ENCODE measurements at regions not wholly inside any gene's neighbourhood (a gene's known extent, or its start where the extent isn't known, plus 50 kb on each side); places are given as distances from the start of the nearest gene placed in this dataset.

DNA sequence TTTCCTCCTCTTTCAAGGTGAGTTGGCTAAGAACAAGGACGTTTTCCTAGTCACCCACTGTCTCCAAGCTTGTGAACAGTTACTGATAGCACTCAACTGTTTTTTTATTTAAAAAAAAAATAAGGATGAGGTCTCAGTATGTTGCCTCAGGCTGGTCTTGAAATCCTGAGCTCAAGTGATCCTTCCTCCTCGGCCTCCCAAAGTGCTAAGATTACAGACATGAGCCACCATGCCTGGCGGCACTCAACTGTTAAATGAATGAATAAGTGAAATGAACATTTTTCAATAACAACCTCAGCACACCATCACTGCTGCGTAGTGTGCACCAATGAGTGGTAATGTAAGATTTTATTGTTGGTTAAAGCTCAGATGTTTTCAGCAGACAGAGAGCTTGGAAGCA, 214.1 kb upstream of the NRIP1 start:
- DNase-seq (ENCODE audit: low spot score), result no peak
- TF ChIP-seq CTCF (IDR thresholded peaks at IDR 0.05), result no peak
- H3K27ac ChIP-seq, result no peak overlapping the region
- H3K4me3 ChIP-seq, result no peak overlapping the region

GRCh38 chr21:15279482-15279881, 214.7 kb upstream of the NRIP1 start:
- no peak for TF ChIP-seq CTCF (IDR thresholded peaks at IDR 0.05)
- Histone ChIP-seq H3K27ac (no peak overlapping the region), H3K4me3 (no peak overlapping the region)
- DNase-seq (ENCODE audit: low spot score), result no peak

- no peak overlapping the region for H3K4me3 ChIP-seq
- no peak for TF ChIP-seq CTCF (IDR thresholded peaks at IDR 0.05)
- H3K27ac ChIP-seq, result no peak overlapping the region
- no peak for DNase-seq (ENCODE audit: low spot score)
Measured at GRCh38 chr21:15281714-15282113, 216.9 kb upstream of the NRIP1 start.

GRCh38 chr21:15282665-15283064, 217.9 kb upstream of the NRIP1 start:
- no peak for DNase-seq (ENCODE audit: low spot score)
- no peak overlapping the region for H3K4me3 ChIP-seq
- no peak for TF ChIP-seq CTCF (IDR thresholded peaks at IDR 0.05)
- H3K27ac ChIP-seq, result no peak overlapping the region

DNA sequence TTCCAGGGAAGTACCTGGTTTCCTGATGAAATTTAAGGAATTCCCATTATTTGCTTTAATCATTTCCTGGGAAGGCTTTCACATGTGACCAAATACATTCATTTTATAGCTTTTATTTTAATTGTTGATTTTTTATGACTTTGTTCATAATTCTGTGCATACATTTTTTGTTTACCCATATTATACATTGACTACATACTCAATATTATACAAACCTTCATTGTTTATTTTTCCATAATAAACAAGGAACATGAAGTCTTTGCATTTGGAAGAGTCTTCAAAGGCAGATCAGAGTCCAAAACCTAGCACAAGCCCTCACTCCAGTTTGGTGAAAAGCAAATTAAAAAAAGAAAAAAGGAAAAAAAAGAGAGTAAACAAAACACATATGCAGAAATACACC, 218.3 kb upstream of the NRIP1 start:
- TF ChIP-seq CTCF (IDR thresholded peaks at IDR 0.05), result no peak
- DNase-seq (ENCODE audit: low spot score), result no peak
- Histone ChIP-seq H3K4me3 (no peak overlapping the region), H3K27ac (no peak overlapping the region)

- Histone ChIP-seq H3K4me3 (no peak overlapping the region), H3K27ac (no peak overlapping the region)
- DNase-seq (ENCODE audit: low spot score), result no peak
- no peak for TF ChIP-seq CTCF (IDR thresholded peaks at IDR 0.05)
Measured at GRCh38 chr21:15283789-15284188, 219.0 kb upstream of the NRIP1 start.

DNA sequence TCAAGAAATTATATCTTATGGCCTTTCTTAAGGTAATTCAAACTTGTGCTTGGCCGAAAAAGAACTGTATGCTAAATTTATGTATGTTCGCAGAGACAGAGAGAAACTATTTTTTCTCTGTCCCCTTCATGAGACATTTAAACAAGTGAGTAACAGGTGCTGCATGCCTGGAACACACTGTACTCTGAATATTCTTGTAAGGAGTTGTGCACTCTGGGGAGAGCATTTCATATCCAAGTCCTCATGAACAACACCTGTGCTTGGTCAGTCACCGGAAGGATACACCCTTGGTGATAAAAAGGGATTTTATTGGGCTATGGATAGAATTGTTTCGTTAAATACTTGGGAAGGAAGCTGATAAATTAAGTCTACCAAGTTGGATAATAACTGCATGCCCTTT, 220.8 kb upstream of the NRIP1 start:
- no peak overlapping the region for H3K27ac ChIP-seq
- TF ChIP-seq CTCF (IDR thresholded peaks at IDR 0.05), result no peak
- DNase-seq (ENCODE audit: low spot score), result no peak
- H3K4me3 ChIP-seq, result no peak overlapping the region

All from coronary artery (tissue), 2 donors.